Epithelial cell of esophagus (primary cell): ENCODE measurements at regions not wholly inside any gene's neighbourhood (a gene's known extent, or its start where the extent isn't known, plus 50 kb on each side); places are given as distances from the start of the nearest gene placed in this dataset.

Experiments used
- DNase-seq: peaks from one replicate; pipeline ENCODE4 v3.0.0; 2010; ENCODE audit warnings: low read depth
- H3K4me3 ChIP-seq: 2 replicates; pipeline ENCODE4 v1.5.1; 2011; ENCODE audit warnings: mild to moderate bottlenecking, low read length, control low read depth
- TF ChIP-seq, protein P1 (sequence below): IDR thresholded peaks from 2 replicates; pipeline ENCODE4 v1.5.1; 2011; ENCODE audit warnings: low read depth, mild to moderate bottlenecking, low read length, control low read depth, inconsistent platforms; ENCODE audit not compliant: insufficient read depth; ENCODE audit errors: missing control alignments

DNA sequence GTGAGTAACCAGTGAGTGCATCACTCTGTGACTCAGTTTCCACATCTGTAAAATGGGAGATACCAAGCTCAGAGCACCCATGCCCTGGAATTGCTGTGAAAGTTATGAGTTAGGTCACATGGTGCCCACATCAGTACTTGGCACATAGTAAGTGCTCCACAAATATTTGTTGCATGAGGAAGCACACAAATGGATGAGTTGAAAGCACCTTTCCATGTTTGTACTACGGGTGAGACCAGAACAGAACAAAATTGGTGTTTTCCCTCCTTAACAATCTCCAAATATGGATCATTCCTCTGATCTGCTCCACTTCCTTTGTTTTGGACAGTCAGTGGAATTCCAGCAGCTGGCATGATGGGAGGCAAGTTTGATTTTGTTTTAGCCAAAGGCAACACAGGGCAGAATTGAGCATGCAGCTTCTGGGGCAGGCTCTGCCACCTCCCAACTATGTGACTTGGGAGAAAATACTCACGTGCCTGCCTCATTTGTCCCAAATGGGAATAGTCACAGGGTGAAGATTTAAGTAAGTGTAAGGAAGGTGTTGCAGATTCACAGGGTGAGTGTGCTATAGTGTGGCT, 503.7 kb upstream of the SULF2 start:
- TF ChIP-seq, protein P1, sequence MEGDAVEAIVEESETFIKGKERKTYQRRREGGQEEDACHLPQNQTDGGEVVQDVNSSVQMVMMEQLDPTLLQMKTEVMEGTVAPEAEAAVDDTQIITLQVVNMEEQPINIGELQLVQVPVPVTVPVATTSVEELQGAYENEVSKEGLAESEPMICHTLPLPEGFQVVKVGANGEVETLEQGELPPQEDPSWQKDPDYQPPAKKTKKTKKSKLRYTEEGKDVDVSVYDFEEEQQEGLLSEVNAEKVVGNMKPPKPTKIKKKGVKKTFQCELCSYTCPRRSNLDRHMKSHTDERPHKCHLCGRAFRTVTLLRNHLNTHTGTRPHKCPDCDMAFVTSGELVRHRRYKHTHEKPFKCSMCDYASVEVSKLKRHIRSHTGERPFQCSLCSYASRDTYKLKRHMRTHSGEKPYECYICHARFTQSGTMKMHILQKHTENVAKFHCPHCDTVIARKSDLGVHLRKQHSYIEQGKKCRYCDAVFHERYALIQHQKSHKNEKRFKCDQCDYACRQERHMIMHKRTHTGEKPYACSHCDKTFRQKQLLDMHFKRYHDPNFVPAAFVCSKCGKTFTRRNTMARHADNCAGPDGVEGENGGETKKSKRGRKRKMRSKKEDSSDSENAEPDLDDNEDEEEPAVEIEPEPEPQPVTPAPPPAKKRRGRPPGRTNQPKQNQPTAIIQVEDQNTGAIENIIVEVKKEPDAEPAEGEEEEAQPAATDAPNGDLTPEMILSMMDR: no peak
- DNase-seq: peak; percentile 18
- no peak overlapping the region for H3K4me3 ChIP-seq

DNA sequence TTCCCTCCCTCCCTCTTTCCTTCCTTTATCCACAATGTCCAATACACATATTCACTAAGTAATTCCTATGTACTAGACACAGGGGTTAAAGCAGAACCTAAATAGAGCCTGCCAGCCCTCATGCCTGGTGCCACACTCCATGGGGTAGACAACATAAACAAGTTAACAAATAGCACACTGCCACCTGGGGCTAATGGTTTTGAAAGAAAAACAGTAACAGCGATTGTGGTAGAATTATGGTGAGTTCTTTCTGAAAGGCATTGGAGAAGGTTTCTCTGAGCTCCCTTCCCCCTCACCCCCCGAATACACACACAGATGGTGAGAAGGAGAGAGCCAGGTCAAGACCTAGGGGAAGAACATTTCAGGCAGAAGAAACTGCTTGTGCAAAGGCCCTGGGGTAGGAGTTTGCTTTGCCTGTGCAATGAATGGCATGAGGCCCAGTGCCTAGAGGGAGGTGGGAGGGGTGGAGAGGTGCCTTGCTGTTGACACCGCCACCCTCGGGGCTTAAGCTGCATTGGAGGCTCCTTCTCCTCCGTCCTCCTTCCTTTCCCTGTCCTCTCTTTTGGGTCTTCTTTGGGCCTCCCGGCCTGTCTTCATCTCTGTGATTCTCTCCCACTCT, 502.4 kb upstream of the SULF2 start:
- TF ChIP-seq, protein P1: no peak
- H3K4me3 ChIP-seq: no peak overlapping the region
- no peak for DNase-seq

DNA sequence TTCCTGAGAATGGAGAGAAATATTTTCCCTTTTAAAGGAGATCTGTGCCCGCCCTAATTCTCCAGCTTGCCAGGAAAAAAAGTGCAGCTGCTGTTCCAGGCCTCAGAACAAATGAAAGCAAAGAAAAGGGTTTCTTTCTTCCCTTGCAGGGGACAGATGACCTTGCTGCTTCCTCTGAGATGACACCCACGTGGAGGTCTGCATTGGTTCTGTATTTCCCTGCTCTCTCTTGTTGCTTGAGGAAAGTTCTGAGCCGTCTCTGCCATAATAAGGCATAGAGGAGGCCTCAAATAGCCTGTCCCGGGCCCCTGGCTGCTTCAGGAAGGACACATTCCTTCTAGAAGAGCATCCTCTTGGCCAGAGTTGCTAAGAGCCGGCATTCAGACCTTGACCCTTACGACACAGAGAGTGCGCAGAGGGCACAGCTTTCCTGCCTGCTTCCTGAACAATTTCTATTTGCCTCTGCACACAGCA, 501.8 kb upstream of the SULF2 start:
- no peak for DNase-seq
- H3K4me3 ChIP-seq: no peak overlapping the region
- TF ChIP-seq, protein P1: no peak

DNA sequence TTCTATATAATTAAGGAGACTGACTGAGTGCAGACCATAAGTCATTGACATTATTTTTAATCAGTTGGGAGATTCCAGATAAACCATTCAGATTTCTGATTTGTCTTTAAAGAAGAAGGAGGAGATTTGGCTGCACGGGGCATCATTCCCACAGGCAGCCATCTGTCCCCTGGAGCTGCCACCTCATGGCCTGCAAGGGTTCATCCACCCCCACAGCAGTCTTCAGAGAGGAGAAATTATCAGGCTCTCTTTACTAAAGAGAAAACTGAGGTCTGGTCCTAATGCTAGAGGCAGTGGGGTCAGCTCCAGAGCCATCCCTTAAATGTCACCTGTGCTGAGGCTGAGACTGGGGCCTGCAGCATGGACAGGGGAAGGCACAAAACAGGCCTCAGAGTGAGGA, 501.3 kb upstream of the SULF2 start:
- H3K4me3 ChIP-seq: no peak overlapping the region
- TF ChIP-seq, protein P1: no peak
- no peak for DNase-seq

DNA sequence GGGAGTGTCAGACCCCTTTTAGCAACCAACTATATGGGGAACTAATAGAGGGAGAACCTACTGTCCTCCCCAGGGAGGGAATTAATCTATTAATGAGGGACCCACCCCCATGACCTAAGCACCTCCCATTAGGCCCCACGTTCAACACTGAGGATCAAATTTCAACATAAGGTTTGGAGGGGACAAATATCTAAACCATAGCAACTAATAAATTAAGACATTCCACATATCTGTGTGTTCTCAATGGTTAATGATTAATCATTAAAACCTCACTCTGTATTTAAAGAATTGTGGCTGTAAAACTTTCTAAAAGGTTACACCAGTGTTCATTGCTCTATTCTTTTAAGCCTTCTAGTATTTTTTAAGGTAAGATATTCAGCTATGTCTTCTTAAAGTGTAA, 500.4 kb upstream of the SULF2 start:
- TF ChIP-seq, protein P1: no peak
- DNase-seq: no peak
- H3K4me3 ChIP-seq: no peak overlapping the region

DNA sequence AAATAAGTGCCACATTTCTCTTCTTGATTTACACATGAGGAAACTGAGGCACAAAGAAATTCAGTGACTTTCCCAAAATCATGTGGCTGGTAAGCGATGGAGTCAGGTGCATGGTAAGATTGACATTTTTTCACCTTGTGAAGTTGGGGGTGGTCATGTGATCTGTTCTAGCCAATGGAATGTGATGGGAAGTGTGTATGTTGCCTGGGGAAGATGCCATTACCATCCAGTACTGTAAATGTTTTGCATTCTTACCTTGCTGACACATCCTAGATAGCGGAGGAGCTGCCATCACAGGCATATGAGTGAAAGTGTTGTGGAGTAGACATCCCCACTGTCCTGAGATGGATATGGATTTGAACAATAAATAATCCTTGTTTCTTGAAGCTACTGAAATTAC, 499.6 kb upstream of the SULF2 start:
- no peak overlapping the region for H3K4me3 ChIP-seq
- TF ChIP-seq, protein P1: no peak
- peak; percentile 52 for DNase-seq

DNA sequence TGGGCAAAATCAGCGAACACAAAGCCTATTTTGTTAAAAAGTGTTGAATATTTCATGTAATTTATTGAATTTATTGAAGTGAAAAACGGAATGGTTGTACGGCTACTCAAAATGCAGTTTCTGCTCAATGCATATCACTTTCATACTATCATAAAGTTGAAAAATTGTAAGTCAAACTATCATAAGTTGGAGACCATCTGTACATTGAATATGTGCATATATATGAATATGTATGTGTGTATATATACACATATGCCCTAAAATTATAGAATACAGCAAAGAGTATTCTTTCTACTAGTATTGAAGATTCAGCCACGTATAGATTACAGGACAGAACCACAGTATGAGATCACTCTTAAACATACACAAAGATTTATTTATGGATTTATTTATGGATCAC, 499.0 kb upstream of the SULF2 start:
- TF ChIP-seq, protein P1: no peak
- no peak for DNase-seq
- no peak overlapping the region for H3K4me3 ChIP-seq
